ENCODE measurements at regions not wholly inside any gene's neighbourhood (a gene's known extent, or its start where the extent isn't known, plus 50 kb on each side); places are given as distances from the start of the nearest gene placed in this dataset.

GRCh38 chr2:41856946-41857345, 190.9 kb upstream of the PKDCC start:
- no peak for DNase-seq (ENCODE audit: extremely low read depth in 1 of 11, low read depth in 9 of 11, low spot score in 4 of 11)

GRCh38 chr2:41859615-41860514, 188.0 kb upstream of the PKDCC start:
- DNase-seq (ENCODE audit: extremely low read depth in 1 of 11, low read depth in 9 of 11, low spot score in 4 of 11), result no peak

- no peak for DNase-seq (ENCODE audit: extremely low read depth in 1 of 11, low read depth in 9 of 11, low spot score in 4 of 11)
These were observed 184.8 kb upstream of the PKDCC start for GRCh38 chr2:41863062-41863461.

- no peak for DNase-seq (ENCODE audit: extremely low read depth in 1 of 11, low read depth in 9 of 11, low spot score in 4 of 11)
These were observed 182.6 kb upstream of the PKDCC start for GRCh38 chr2:41865263-41865662.

GRCh38 chr2:41867553-41867952, 180.3 kb upstream of the PKDCC start:
- no peak for DNase-seq (ENCODE audit: extremely low read depth in 1 of 11, low read depth in 9 of 11, low spot score in 4 of 11)

GRCh38 chr2:41869542-41870264, 178.1 kb upstream of the PKDCC start:
- peak in 7 of 11 donors; percentile 47 to 75 (median 66) for DNase-seq (ENCODE audit: extremely low read depth in 1 of 11, low read depth in 9 of 11, low spot score in 4 of 11)

GRCh38 chr2:41870265-41870585, 177.6 kb upstream of the PKDCC start:
- DNase-seq (ENCODE audit: extremely low read depth in 1 of 11, low read depth in 9 of 11, low spot score in 4 of 11), result no peak

GRCh38 chr2:41871080-41871479, 176.7 kb upstream of the PKDCC start:
- DNase-seq (ENCODE audit: extremely low read depth in 1 of 11, low read depth in 9 of 11, low spot score in 4 of 11), result peak in 2 of 11 donors; percentile 26 to 40

GRCh38 chr2:41872646-41873045, 175.2 kb upstream of the PKDCC start:
- DNase-seq (ENCODE audit: extremely low read depth in 1 of 11, low read depth in 9 of 11, low spot score in 4 of 11), result no peak

- peak in 1 of 11 donors; percentile 45 for DNase-seq (ENCODE audit: extremely low read depth in 1 of 11, low read depth in 9 of 11, low spot score in 4 of 11)
These were observed 174.5 kb upstream of the PKDCC start for GRCh38 chr2:41873102-41874031.

GRCh38 chr2:41877114-41877678, 170.6 kb upstream of the PKDCC start:
- no peak for DNase-seq (ENCODE audit: extremely low read depth in 1 of 11, low read depth in 9 of 11, low spot score in 4 of 11)

GRCh38 chr2:41878056-41878455, 169.8 kb upstream of the PKDCC start:
- DNase-seq (ENCODE audit: extremely low read depth in 1 of 11, low read depth in 9 of 11, low spot score in 4 of 11), result no peak

GRCh38 chr2:41878716-41879234, 169.0 kb upstream of the PKDCC start:
- DNase-seq (ENCODE audit: extremely low read depth in 1 of 11, low read depth in 9 of 11, low spot score in 4 of 11), result peak in 4 of 11 donors; percentile 22 to 63 (median 42)

- peak in 9 of 11 donors; percentile 41 to 84 (median 63) for DNase-seq (ENCODE audit: extremely low read depth in 1 of 11, low read depth in 9 of 11, low spot score in 4 of 11)
These were observed 168.4 kb upstream of the PKDCC start for GRCh38 chr2:41879235-41879916.

GRCh38 chr2:41880561-41881243, 167.1 kb upstream of the PKDCC start:
- DNase-seq (ENCODE audit: extremely low read depth in 1 of 11, low read depth in 9 of 11, low spot score in 4 of 11), result no peak

GRCh38 chr2:41881249-41881648, 166.6 kb upstream of the PKDCC start:
- DNase-seq (ENCODE audit: extremely low read depth in 1 of 11, low read depth in 9 of 11, low spot score in 4 of 11), result no peak

GRCh38 chr2:41884718-41885117, 163.1 kb upstream of the PKDCC start:
- no peak for DNase-seq (ENCODE audit: extremely low read depth in 1 of 11, low read depth in 9 of 11, low spot score in 4 of 11)
